ENCODE measurements at regions not wholly inside any gene's neighbourhood (a gene's known extent, or its start where the extent isn't known, plus 50 kb on each side); places are given as distances from the start of the nearest gene placed in this dataset.

DNA sequence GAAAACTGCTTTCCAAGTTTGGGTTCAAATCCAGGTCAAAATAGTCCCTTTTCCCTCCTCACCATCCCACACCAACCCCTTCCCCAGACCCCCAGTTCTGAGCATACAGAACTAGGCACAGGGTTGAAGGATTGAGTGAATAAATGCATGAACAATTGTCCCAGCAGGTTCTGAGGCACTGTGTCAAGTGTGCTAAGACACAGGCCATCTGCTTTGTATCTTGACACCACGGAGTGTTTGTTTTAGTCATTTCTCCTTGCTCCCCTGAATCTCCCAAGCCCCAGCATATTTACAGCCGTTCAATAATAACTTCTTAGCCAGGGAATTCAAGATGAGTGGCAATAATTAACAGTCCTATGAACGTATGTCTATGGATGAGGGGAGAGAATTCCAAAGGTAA, 102.8 kb upstream of the JARID2 start (continued):
- TF ChIP-seq, protein P1, sequence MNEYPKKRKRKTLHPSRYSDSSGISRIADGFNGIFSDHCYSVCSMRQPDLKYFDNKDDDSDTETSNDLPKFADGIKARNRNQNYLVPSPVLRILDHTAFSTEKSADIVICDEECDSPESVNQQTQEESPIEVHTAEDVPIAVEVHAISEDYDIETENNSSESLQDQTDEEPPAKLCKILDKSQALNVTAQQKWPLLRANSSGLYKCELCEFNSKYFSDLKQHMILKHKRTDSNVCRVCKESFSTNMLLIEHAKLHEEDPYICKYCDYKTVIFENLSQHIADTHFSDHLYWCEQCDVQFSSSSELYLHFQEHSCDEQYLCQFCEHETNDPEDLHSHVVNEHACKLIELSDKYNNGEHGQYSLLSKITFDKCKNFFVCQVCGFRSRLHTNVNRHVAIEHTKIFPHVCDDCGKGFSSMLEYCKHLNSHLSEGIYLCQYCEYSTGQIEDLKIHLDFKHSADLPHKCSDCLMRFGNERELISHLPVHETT (tag by site-specific recombination; IDR thresholded peaks at IDR 0.05) = no peak
- TF ChIP-seq ZBTB21 (tag by site-specific recombination; IDR thresholded peaks at IDR 0.05) (no peak), ZNF404 (tag by site-specific recombination; IDR thresholded peaks at IDR 0.05) (no peak), ZNF571 (tag by site-specific recombination; IDR thresholded peaks at IDR 0.05) (no peak)
- TF ChIP-seq, protein P2, sequence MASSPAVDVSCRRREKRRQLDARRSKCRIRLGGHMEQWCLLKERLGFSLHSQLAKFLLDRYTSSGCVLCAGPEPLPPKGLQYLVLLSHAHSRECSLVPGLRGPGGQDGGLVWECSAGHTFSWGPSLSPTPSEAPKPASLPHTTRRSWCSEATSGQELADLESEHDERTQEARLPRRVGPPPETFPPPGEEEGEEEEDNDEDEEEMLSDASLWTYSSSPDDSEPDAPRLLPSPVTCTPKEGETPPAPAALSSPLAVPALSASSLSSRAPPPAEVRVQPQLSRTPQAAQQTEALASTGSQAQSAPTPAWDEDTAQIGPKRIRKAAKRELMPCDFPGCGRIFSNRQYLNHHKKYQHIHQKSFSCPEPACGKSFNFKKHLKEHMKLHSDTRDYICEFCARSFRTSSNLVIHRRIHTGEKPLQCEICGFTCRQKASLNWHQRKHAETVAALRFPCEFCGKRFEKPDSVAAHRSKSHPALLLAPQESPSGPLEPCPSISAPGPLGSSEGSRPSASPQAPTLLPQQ (tag by site-specific recombination; IDR thresholded peaks at IDR 0.05) = no peak
- TF ChIP-seq, protein P3, sequence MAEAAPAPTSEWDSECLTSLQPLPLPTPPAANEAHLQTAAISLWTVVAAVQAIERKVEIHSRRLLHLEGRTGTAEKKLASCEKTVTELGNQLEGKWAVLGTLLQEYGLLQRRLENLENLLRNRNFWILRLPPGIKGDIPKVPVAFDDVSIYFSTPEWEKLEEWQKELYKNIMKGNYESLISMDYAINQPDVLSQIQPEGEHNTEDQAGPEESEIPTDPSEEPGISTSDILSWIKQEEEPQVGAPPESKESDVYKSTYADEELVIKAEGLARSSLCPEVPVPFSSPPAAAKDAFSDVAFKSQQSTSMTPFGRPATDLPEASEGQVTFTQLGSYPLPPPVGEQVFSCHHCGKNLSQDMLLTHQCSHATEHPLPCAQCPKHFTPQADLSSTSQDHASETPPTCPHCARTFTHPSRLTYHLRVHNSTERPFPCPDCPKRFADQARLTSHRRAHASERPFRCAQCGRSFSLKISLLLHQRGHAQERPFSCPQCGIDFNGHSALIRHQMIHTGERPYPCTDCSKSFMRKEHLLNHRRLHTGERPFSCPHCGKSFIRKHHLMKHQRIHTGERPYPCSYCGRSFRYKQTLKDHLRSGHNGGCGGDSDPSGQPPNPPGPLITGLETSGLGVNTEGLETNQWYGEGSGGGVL (tag by site-specific recombination; IDR thresholded peaks at IDR 0.05) = no peak

DNA sequence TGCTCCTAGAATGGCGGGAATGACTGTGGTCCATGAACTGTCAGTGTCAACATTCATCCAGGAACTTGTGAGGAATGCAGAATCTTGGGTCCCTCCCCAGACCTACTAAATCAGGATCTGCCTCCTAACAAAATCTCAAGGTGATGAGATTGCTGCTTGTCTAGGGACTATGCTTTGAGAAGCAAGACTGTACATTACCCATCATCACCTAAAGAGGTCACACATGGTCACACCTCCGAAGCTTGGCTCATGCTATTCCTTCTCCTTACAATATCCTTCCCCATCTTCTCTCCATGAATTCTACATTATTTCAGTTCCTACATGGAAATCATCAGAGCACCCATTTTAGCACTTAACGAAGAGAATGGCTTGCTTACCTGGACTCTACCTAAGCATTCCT, 102.3 kb upstream of the JARID2 start:
- CTCF ChIA-PET = interaction anchor here (0.7 kb wide), 1 partner anchor 98 kb away, joined by 4 read pairs; no protein-coding TSS in a partner anchor
- TF ChIP-seq, protein P4, sequence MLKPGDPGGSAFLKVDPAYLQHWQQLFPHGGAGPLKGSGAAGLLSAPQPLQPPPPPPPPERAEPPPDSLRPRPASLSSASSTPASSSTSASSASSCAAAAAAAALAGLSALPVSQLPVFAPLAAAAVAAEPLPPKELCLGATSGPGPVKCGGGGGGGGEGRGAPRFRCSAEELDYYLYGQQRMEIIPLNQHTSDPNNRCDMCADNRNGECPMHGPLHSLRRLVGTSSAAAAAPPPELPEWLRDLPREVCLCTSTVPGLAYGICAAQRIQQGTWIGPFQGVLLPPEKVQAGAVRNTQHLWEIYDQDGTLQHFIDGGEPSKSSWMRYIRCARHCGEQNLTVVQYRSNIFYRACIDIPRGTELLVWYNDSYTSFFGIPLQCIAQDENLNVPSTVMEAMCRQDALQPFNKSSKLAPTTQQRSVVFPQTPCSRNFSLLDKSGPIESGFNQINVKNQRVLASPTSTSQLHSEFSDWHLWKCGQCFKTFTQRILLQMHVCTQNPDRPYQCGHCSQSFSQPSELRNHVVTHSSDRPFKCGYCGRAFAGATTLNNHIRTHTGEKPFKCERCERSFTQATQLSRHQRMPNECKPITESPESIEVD (tag by site-specific recombination; IDR thresholded peaks at IDR 0.05) = no peak
- TF ChIP-seq ZNF596 (tag by site-specific recombination; IDR thresholded peaks at IDR 0.05) (no peak), MZF1 (tag by site-specific recombination; IDR thresholded peaks at IDR 0.05; ENCODE audit: borderline replicate concordance) (no peak), ZNF843 (tag by site-specific recombination; IDR thresholded peaks at IDR 0.05) (no peak)
- TF ChIP-seq, protein P5, sequence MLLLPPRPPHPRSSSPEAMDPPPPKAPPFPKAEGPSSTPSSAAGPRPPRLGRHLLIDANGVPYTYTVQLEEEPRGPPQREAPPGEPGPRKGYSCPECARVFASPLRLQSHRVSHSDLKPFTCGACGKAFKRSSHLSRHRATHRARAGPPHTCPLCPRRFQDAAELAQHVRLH (tag by site-specific recombination; IDR thresholded peaks at IDR 0.05) = no peak

DNA sequence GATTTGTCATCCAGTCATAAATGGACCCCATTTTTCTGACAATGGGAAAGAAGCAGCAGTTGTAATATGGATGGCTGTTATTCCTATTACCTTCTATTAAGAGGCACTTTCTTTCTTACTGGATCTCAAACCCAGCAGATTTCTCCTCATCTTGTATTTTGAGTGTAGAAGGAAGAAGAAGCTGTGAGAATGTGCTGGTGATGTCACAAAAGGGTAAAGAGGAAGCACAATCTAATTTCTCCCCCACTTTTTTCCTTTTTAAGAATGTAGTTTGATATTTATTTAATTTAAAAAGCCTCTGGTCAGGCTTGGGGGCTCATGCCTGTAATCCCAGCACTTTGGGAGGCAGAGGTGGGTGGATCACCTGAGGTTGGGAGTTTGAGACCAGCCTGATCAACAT, 100.0 kb upstream of the JARID2 start:
- Histone ChIP-seq H3K4me3 (ENCODE audit: low read depth, low read length) (no peak overlapping the region), H3K27ac (ENCODE audit: extremely low read depth, low read depth, low read length) (no peak overlapping the region), H3K36me3 (ENCODE audit: control insufficient read depth in 2 of 2, insufficient read depth in 1 of 2, low read length in 2 of 2) (no peaks in the 10 kb centered on the region), H3K9me3 (ENCODE audit: control insufficient read depth, insufficient read depth, low read depth, low read length) (no peaks in the 10 kb centered on the region), H3K4me1 (ENCODE audit: control insufficient read depth, insufficient read depth, low read length) (peaks cover 5% of the 10 kb centered on the region)
- POLR2A ChIA-PET = no interaction called here
- CTCF ChIA-PET = interaction anchor here (0.6 kb wide), 1 partner anchor 106 kb away, joined by 3 read pairs; no protein-coding TSS in a partner anchor
- TF ChIP-seq, protein P6, sequence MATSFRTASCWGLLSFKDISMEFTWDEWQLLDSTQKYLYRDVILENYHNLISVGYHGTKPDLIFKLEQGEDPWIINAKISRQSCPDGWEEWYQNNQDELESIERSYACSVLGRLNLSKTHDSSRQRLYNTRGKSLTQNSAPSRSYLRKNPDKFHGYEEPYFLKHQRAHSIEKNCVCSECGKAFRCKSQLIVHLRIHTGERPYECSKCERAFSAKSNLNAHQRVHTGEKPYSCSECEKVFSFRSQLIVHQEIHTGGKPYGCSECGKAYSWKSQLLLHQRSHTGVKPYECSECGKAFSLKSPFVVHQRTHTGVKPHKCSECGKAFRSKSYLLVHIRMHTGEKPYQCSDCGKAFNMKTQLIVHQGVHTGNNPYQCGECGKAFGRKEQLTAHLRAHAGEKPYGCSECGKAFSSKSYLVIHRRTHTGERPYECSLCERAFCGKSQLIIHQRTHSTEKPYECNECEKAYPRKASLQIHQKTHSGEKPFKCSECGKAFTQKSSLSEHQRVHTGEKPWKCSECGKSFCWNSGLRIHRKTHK (tag by site-specific recombination; IDR thresholded peaks at IDR 0.05) = no peak
- TF ChIP-seq, protein P7, sequence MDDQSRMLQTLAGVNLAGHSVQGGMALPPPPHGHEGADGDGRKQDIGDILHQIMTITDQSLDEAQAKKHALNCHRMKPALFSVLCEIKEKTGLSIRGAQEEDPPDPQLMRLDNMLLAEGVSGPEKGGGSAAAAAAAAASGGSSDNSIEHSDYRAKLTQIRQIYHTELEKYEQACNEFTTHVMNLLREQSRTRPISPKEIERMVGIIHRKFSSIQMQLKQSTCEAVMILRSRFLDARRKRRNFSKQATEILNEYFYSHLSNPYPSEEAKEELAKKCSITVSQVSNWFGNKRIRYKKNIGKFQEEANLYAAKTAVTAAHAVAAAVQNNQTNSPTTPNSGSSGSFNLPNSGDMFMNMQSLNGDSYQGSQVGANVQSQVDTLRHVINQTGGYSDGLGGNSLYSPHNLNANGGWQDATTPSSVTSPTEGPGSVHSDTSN (CRISPR knock-in tag; IDR thresholded peaks at IDR 0.05) = no peak
- TF ChIP-seq ZNF138 (tag by site-specific recombination; IDR thresholded peaks at IDR 0.05; ENCODE audit: borderline replicate concordance) (no peak), ZNF114 (tag by site-specific recombination; IDR thresholded peaks at IDR 0.05) (no peak), ZNF610 (tag by site-specific recombination; IDR thresholded peaks at IDR 0.05; ENCODE audit: borderline replicate concordance) (no peak), ZSCAN30 (tag by site-specific recombination; IDR thresholded peaks at IDR 0.05) (no peak), GLI4 (tag by site-specific recombination; IDR thresholded peaks at IDR 0.05) (no peak), PRDM1 (tag by site-specific recombination; IDR thresholded peaks at IDR 0.05) (no peak)
- TF ChIP-seq, protein P8, sequence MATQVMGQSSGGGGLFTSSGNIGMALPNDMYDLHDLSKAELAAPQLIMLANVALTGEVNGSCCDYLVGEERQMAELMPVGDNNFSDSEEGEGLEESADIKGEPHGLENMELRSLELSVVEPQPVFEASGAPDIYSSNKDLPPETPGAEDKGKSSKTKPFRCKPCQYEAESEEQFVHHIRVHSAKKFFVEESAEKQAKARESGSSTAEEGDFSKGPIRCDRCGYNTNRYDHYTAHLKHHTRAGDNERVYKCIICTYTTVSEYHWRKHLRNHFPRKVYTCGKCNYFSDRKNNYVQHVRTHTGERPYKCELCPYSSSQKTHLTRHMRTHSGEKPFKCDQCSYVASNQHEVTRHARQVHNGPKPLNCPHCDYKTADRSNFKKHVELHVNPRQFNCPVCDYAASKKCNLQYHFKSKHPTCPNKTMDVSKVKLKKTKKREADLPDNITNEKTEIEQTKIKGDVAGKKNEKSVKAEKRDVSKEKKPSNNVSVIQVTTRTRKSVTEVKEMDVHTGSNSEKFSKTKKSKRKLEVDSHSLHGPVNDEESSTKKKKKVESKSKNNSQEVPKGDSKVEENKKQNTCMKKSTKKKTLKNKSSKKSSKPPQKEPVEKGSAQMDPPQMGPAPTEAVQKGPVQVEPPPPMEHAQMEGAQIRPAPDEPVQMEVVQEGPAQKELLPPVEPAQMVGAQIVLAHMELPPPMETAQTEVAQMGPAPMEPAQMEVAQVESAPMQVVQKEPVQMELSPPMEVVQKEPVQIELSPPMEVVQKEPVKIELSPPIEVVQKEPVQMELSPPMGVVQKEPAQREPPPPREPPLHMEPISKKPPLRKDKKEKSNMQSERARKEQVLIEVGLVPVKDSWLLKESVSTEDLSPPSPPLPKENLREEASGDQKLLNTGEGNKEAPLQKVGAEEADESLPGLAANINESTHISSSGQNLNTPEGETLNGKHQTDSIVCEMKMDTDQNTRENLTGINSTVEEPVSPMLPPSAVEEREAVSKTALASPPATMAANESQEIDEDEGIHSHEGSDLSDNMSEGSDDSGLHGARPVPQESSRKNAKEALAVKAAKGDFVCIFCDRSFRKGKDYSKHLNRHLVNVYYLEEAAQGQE (tag by site-specific recombination; IDR thresholded peaks at IDR 0.05) = no peak

More for the DNA sequence above, 102.3 kb upstream of the JARID2 start:
- H3K27ac ChIP-seq (ENCODE audit: extremely low read depth, low read depth, low read length) = no peak overlapping the region
- H3K4me3 ChIP-seq (ENCODE audit: low read depth, low read length) = no peak overlapping the region
- H3K9me3 ChIP-seq (ENCODE audit: control insufficient read depth, insufficient read depth, low read depth, low read length) = no peaks in the 10 kb centered on the region
- H3K4me1 ChIP-seq (ENCODE audit: control insufficient read depth, insufficient read depth, low read length) = peaks cover 5% of the 10 kb centered on the region
- POLR2A ChIA-PET = no interaction called here
- no peaks in the 10 kb centered on the region for H3K36me3 ChIP-seq (ENCODE audit: control insufficient read depth in 2 of 2, insufficient read depth in 1 of 2, low read length in 2 of 2)
